Stimulated activated CD4-positive, alpha-beta T cell treated with anti-CD3 and anti-CD28 coated beads, Interleukin-2, amount 100 ng/mL, for 48 hours (primary cell): ENCODE measurements at regions not wholly inside any gene's neighbourhood (a gene's known extent, or its start where the extent isn't known, plus 50 kb on each side); places are given as distances from the start of the nearest gene placed in this dataset.
"Not testable (repeated sequence)": the region's sequence is repeated elsewhere in the genome, so short reads cannot be mapped to it uniquely, and the experiment has no call there.

ENCODE experiments used
- DNase-seq, 2 donors: peaks; one replicate each; pipeline ENCODE4 v3.0.0-alpha.2; 2020

DNA sequence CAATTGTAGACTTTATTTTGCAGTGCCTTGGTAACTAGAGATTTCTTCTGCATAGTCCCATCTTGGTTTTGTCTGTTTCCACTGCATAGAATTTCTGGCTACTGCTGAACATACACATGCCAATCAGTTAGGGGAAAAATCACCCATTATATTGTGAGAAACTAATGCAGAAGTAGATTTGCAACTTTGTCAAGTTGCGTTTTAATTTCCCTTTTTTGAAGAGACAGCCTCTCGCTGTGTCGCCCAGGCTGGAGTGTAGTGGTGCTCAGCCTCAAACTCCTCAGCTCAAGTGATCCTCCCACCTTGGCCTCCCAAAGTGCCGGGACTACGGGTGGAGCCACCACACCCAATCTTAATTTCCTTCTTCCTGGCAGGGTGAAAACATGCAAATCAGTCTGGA is 83.1 kb upstream of the WSB1 start:
- not testable (repeated sequence) for DNase-seq

DNA sequence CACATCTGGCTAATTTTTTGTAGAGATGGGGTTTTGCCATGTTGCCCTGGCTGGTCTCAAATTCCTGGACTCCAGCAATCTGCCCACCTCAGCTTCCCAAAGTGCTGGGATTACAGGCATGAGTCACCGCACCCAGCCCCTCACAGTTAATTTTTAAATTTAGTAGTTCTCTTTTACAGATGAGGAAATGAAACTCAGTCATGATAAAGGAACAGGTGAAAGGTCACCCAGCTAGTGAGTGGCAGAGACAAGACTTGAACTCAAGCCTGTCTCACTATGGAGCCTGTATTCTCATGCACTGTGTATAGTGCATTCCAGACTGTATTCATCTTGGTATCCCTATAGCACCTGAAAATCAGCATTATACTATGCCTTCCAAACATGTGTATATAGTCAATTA is 77.1 kb upstream of the WSB1 start:
- no peak for DNase-seq

DNA sequence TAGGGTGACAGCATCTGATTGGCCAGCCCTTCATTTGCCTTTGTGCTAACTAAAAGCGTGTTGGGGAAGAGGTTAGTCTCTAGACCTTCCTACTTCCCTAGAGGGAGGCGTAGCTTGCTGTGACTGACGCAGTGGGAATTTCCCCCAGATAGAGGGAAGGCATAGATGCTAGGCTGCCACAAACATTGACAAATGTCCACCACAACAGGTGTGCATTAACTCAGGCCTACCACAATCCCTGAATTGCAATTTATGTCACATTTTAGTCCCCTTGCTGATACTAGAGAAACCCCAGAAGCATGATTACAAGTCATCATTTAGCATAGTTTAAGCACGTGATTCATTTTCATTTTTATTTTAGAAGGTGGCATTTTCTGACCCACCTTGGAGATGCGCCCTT is 76.3 kb upstream of the WSB1 start:
- no peak for DNase-seq

DNA sequence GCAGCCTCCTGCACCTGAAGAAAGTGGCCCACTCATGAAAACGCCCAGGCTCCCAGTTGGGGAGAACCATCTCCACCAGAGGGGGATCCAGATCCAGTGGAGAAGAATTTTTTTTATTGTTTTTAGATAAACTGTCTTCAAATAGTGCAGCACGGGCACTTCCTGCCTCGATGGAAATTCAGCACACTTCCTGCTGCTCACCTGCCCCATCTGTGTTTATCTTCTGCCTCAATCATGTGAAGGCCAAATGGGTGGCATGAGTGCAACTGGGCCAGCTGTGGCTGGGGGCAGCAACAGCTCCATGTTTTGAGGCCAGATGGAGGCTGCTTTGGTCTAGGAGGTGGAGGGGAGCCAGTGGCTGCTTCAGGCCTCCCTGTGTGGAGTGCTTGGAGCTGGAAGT is 75.9 kb upstream of the WSB1 start:
- DNase-seq, result no peak

DNA sequence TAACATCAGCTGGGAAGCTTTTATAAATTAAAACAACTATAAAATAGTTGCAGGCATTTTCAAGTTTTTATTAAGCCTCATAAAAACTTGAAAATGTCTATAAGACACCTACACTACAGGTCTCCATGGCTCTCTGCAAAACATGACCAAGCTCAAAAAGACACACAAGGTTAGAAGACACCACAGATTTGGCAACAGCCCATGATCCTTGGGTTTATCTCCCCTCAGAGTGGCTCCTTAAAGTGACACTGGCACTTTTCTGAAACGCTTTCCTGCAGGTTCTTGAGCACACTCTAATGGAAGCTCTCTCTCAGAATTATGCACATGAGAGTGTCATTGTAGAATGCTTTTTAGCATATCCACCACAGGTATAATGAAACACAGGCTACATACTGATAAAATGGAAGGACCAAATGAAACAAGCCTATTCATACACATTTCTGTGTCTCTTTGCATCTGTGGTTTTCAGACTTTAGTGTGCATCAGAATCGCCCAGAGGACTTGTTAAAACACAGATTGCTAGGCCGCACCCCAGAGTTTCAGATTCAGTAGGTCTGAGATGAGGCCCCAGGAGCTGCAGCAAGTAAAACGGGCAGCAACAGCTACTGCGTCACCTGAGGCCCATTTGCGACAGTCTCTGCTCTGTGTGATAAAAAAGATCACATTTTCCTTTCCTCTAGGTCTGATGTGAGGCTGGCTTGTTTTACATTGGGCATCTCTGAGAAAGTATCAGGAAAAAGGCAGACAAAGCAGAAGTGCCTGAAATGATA is 75.0 kb upstream of the WSB1 start:
- DNase-seq, result no peak

DNA sequence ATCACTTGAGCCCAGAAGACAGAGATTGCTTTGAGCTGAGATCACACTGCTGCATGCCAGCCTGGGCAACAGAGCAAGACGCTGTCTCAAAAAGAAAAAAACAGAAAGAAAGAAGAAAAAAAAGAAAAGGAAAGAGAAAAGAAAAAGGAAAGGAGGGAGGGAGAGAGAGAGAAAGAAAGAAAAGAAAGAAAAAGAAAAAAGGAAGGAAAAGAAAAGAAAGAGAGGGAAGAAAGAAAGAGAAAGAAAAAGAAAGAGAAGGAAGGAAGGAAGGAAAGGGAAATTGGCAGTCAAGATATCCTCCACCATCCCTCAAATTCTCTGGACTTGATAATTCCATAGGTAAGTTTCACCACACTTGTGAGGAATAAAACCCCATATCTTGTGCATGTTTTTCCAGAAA is 71.4 kb upstream of the WSB1 start:
- DNase-seq, result no peak

DNA sequence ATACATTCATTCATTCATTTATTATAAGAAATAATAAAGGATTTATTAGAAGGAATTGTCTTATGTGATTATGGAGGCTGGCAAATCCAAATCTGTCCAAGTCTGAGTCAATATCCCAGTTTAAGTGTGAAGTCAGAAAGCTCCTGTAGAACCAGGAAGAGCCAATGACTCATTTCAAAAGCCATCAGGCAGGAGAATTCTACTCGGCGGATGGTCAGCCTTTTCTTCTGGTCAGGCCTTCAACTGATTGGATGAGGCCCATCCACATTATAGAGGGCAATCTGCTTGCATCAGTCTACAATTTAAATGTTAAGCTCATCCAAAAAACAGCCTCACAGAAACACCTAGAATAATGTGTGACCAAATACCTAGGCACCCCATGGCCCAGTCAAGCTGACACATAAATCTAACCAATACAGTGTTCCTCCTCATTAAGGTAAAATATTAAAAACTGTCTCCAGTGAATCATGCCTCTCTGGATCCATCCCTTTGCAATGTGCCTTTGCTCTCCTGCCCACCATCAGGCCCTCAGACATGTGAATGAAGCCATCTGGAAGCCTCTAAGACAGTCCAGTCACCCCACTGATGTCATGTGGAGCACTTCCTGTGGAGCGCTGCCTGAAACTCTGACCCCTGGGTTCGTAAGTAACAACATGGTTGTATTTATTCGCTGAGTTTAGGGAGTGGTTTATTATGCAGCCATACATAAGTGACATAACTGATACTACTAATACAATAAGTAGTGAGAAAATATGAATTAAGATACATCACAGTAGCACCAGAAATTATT is 69.2 kb upstream of the WSB1 start:
- no peak for DNase-seq

DNA sequence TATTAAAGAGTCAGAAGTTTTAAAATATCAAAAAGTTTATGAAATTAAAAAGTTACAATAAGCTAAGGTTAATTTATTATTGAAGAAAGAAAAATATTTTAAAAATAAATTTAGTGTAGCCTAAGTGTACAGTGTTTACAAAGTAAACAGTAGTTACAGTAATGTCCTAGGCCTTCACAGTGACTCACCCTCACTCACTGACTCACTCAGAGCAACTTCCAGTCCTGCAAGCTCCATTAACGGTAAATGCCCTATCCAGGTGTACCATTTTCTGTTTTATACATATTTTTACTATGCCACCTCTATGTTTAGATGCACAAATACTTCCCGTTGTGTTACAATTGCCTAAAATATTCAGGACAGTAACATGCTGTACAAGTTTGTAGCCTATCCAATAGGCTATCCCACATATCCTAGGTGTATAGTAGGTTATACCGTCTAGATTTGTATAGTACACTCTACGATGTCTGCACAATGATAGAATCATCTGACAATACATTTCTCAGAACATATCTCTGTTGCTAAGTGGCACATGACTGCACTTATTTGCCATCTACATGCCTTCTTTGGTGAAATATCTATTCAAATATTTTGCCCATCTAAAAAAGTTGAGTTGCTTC is 67.2 kb upstream of the WSB1 start:
- no peak for DNase-seq

DNA sequence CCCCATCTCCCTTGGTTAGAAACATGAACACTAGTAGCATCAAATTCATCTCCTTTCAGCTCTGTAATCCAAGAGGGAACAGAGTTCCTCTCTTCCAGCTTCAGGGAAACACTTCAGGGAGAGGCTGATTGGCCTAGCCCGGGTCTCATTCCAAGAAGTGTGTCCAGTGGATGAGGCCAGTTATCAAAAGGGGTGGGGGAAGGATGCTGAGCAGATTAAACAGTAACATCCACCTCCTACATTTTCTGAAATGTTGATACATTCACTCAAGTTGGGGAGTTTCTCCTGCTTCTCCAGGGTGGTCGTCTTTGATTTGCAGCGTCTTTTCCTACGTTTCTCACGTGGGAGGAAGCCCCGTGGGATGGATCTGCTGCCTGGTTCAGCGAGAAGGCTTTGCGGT is 62.9 kb upstream of the WSB1 start:
- DNase-seq, result no peak

DNA sequence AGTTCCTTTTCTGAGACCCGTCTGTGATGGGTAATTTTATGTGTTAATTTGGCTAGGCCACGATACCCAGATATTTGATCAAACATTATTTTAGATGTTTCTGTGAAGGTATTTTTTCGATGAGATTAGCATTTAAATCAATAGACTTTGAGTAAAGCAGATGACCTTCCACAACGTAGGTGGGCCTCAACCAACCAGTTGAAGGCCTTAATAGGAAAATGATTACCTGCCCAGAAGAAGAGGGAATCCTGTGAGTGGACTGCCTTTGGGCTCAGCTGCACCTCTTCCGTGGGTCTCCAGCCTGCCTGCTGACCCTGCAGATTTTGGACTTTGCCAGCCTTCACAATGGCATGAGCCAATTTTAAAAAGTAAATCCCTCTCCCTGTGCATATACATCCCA is 61.6 kb upstream of the WSB1 start:
- DNase-seq, result no peak

DNA sequence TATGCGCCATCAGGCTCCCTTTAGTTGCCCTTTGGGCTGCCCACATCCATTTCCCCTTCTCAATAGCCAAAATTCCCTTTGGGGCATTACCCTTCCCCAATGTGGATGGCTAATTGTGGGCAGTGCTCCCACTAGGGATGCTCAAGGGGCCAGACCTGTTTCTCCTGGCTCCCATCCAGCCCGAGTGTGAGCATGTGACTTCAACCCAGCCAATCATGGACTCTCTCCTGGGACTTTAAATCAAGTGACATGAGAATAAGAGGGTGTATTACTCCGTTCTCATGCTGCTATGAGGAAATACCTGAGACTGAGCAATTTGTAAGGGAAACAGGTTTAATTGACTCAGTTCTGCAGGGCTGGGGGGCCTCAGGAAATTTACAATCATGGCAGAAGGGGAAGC is 60.9 kb upstream of the WSB1 start:
- no peak for DNase-seq

DNA sequence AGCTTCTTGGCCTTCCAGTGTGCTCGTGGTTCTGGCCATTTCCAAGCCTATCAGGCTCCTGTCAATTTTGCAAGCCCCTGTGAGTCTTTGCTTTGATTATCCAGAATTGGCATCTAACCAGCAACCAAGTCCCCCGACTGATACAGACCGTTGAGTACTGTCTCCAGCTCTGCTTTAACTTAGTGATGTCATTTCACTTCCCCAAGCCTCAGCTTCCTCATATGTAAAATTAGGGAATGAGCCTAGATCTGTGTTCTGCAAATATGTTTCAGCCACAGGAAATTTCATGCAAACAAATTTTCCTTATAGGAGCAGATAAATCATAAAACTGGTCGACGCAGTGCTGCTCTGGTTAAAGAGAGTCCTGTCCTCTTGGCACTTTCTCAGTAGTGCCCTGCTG is 60.1 kb upstream of the WSB1 start:
- DNase-seq, result no peak

DNA sequence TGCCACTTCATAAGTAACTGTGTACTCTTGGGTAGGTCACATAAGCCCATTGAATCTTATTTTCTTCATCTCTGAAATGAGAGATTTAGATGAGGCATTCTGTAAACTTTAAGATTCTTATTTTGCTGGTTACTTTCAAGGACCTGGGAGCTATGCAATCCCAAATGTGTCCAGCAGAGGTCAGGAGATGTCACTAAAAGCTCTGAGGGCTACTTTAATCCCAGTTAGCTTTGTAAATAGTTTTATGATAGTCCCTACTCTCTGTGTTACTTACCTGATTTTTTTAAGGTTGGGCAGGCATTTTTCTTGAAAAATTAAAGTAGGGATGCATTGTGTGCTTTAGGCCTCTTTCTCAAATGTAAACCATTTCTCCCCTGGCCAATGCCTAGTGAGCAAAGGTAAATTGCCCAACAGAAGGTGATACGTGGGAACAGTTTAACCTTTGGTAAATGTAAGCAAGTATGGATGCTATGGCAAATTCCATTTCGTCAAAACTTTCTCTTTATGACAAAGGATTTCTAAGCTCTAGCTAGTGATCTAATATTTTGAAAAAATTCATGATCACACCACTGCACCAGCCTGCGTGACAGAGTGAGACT is 57.1 kb upstream of the WSB1 start:
- peak; percentile 75 to 84 for DNase-seq

DNA sequence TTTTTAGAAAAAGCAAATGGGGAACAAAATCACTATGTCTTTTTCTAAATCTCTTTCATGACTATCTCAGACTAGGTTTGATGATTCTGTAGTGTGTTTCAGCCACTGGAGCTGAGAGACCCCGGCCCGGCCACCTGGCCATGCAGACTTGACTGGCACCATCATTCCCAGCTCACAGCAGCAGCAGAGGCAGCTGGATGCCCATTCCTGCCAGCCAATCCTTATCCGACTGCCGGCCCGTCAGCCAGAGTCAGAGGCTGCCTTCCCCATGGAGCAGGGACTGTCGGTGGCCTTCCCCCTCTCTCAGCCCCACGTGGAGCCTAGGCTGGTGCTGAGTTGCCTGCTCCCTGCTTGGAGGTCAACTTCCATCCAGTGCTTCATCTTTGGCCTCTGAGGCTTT is 56.0 kb upstream of the WSB1 start:
- no peak for DNase-seq

DNA sequence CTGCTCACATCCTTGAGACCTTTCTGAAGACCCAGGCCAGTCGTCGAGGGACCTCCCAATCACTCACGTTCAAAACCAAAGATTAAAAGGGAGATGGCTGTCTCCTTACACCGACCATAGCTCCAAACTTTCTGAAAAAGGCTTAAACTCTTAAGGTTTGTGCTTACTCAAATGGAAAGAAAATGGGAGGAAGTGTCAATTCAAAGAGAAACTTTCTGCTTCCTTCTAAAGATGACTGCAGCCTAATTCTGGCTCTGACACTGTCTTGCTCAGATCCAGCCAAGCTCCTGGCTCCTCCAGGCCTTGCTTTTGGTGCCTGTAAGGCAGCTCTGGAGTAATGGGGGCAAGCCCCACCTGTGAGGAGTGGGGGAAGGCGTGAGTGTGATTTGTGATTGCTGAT is 54.9 kb upstream of the WSB1 start:
- peak; percentile 11 to 15 for DNase-seq

DNA sequence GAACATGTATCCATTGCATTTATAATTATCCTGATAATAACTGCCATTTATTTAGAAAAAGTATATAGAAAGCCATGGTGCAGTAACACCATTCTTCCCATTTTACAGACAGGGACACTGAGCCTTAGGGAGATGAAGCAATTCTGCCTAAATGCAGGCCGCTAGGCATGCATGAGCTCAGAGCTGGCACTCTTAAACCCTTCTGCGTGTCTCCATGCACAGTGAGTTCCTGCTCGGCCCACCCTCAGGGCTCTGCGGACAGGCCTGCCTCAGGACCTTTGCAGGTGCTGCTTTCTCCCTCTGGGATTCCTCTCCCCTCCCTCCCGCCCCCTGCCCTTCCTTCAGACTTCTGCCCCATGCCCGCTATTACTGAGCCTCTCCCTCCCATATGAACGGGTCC is 54.3 kb upstream of the WSB1 start:
- no peak for DNase-seq

DNA sequence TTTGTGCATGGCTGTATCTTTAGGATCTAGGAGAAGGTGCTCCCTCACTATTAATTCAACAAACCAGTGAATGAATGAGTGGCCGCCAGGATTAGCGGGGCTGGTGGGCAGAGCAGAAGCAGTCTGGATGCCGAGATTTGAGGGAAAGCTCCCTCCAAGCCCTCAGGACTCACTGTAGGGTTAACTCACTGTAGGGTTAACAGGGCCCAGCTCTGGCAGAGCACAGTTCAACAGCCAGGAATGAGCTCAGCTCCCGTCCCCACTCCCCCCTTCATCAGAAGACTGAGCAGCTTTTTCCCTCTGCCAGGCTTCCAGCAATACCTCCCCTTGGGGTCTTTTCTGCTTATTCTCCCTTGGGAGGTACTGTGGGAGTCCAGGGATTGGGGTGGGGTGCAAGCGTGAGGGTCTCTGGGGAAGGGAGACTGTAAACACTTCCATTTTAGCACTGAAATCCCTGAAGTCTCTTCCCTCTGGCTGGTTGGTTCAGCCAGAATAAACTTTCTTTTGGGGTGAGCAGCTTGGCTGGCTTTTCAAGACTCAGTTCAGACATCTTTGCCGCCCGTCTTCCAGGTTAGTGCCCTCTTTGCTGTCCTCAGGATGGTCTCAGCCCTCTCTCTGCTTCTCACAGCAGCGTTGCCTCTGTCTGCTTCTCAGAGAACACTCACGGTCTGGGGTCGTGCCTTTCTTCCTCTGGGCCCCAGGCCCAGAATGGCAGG is 53.7 kb upstream of the WSB1 start:
- DNase-seq, result no peak

DNA sequence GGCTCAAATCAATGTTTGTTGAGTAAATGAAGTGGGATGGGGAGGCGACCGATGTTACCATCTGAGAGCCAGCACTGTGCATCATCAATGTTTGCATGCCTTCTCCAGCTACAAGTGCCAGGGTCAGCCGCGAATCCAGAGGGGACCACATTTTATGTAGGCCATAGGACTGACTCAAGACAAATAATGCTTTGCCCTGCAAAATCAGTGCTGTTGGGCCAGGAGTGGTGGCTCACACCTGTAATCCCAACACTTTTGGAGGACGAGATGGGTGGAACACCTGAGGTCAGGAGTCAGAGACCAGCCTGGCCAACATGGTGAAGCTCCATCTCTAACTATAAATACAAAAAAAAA is 53.1 kb upstream of the WSB1 start:
- DNase-seq, result no peak

DNA sequence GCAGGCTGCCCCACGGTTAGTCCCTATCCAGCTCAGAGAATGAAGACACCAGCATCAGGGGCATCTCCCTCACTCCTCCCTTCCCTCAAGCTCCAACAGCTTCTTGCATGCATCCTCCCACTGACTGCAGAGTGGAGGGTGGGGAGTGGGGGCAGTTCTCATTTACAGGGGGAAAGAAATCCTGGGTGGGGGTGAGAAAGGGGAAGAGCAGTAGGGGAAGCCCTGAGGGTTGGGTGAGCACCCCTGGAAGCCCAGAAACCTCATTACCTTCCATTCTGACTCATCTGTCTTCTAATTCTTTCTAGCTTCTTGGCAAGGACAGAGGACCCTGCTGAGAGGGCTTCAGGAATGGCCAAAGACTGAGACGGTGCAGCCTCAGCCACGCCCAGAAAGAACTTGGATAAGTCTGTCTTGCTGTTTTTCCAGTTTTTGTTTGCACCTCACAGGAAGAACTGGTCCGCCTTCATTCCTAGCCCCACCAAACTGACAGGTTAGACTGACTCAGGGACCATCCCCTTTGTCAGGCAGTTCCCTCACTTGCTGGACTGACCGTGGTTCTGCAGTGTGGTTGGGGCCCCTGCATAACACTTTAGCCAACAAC is 52.5 kb upstream of the WSB1 start:
- DNase-seq, result no peak

DNA sequence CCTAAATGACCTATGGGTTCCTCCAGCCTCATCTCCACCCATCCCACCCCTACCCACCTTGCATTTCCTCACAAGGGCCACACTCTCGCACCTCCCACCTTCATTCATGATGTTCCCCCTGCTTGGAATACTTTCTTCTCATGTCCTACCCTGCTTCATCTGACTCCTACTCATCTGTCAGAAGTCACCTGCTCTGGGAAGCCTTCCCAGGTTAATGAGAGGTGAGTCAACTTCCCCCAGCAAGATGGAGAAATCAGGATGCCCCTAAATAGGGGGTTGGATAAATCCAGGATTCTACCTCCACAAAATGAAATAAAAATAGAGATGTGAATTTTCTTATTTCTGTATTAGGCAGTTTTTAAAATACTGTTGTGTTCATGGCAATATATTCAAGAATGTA is 51.0 kb upstream of the WSB1 start:
- DNase-seq, result no peak

DNA sequence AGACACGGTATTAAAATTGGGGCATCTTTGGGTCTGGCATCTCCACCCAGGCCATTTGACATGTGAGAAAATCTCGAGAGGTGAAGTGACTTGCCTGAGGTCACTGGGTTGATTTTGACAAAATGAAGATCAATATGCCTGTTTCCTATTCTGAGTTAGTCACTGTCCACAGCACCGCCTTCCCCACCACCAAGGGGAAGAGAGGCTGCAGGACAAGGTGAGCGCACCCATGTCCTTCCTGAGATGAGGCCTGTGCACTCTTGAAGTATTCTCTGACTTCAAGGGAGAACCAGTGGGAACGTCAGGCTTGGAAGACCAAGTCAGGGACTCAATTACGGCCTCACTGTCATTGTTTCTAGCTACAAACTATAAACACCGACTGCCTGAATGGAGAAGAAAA is 49.9 kb upstream of the WSB1 start:
- no peak for DNase-seq
